ENCODE measurements at regions not wholly inside any gene's neighbourhood (a gene's known extent, or its start where the extent isn't known, plus 50 kb on each side); places are given as distances from the start of the nearest gene placed in this dataset.

DNA sequence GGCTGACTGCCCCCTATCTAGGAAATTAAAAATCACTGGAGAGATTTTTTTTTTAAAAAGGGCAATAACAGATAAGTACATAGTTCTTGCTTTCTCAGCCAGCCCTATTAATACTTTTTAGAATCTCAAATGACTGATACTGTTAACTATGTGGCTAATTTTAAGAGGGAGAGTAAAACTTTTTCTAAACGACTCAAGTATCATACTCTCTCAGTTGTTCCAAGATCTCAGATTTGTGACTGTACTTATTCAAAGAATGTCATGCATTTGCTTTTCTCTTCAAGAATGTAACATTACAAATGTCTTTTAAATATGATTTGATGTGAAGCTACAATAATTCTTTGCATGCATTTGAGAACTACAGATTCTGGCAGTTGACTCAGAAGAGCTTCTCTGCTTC, 55.4 kb upstream of the RAB11FIP2 start:
- DNase-seq: no peak

DNA sequence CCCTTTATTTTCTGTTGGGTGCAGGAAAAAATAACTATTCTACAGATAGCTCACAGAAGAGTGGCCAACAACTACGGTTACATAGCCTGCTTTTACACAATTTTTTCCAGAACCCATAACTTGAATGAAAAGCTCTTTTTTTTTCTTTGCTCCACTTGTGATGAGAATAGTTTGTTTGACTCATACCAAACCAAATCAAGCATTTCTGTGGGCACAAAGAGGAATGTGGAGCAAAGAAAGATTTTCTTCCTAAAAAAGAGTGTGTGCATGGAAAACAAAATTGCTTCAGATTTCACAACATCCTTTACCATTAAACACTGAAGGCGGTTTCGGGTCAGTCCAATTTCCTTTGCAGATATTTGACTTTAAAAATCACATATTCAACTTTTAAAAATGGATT, 54.8 kb upstream of the RAB11FIP2 start:
- no peak for DNase-seq
